H1 (cell line): ENCODE measurements at regions not wholly inside any gene's neighbourhood (a gene's known extent, or its start where the extent isn't known, plus 50 kb on each side); places are given as distances from the start of the nearest gene placed in this dataset.

ENCODE experiments used
- CHD2 ChIP-seq: IDR thresholded peaks from 2 replicates; pipeline ENCODE4 v1.6.1; 2012; ENCODE audit warnings: low read length, improper control_type of control experiment
- EGR1 ChIP-seq: IDR thresholded peaks from 2 replicates; pipeline ENCODE4 v1.6.1; 2011; ENCODE audit warnings: low read depth, low read length, borderline replicate concordance
- EZH2 ChIP-seq: fragments of 200-600 bp; sonication (generic); IDR thresholded peaks from 2 replicates; pipeline ENCODE4 v1.7.1; 2012; ENCODE audit warnings: low read depth, mild to moderate bottlenecking, moderate library complexity, low read length, inconsistent platforms; ENCODE audit not compliant: severe bottlenecking
- FOSL1 ChIP-seq: IDR thresholded peaks from 2 replicates; pipeline ENCODE4 v1.6.1; 2011; ENCODE audit warnings: mild to moderate bottlenecking, low read depth, low read length, moderate library complexity; ENCODE audit not compliant: insufficient read depth
- POLR2AphosphoS5 ChIP-seq: IDR thresholded peaks from 2 replicates; pipeline ENCODE4 v1.6.1; 2011; ENCODE audit warnings: low read depth, low read length
- SIN3A ChIP-seq, 2 experiments: IDR thresholded peaks in 1 of 2; conservative IDR thresholded peaks in 1 of 2; 2 replicates each; pipeline ENCODE4 v1.6.1; 2011 to 2012; ENCODE audit warnings: low read length in 2 of 2, improper control_type of control experiment in 1 of 2, low read depth in 1 of 2, mild to moderate bottlenecking in 1 of 2
- SIX5 ChIP-seq: IDR thresholded peaks from 2 replicates; pipeline ENCODE4 v1.6.1; 2011; ENCODE audit warnings: mild to moderate bottlenecking, low read depth, low read length
- TCF12 ChIP-seq: IDR thresholded peaks from 2 replicates; pipeline ENCODE4 v1.6.1; 2011; ENCODE audit warnings: low read depth, mild to moderate bottlenecking, low read length
- TEAD4 ChIP-seq: IDR thresholded peaks from 2 replicates; pipeline ENCODE4 v1.6.1; 2012; ENCODE audit warnings: low read depth, low read length, inconsistent platforms, mixed read lengths
- YY1 ChIP-seq: IDR thresholded peaks from 2 replicates; pipeline ENCODE4 v1.6.1; 2011; ENCODE audit warnings: low read depth, mild to moderate bottlenecking, low read length
- TF ChIP-seq, protein P1 (sequence below), 3 experiments: IDR thresholded peaks; 1 replicate in 2 of 3; 2 replicates in 1 of 3; pipeline versions ENCODE4 v1.5.1 to v1.6.1; 2011; ENCODE audit warnings: low read length in 3 of 3, mild to moderate bottlenecking in 3 of 3, inconsistent platforms in 2 of 3, low read depth in 1 of 3, moderate library complexity in 1 of 3; ENCODE audit not compliant: insufficient read depth in 1 of 3; ENCODE audit errors: control extremely low read depth in 1 of 3
- TF ChIP-seq, protein P2 (sequence below): fragments of 300-600 bp; sonication (generic); IDR thresholded peaks from 2 replicates; pipeline ENCODE4 v1.7.1; 2012; ENCODE audit warnings: low read length, moderate library complexity, mild to moderate bottlenecking, inconsistent platforms; ENCODE audit not compliant: insufficient replicate concordance

DNA sequence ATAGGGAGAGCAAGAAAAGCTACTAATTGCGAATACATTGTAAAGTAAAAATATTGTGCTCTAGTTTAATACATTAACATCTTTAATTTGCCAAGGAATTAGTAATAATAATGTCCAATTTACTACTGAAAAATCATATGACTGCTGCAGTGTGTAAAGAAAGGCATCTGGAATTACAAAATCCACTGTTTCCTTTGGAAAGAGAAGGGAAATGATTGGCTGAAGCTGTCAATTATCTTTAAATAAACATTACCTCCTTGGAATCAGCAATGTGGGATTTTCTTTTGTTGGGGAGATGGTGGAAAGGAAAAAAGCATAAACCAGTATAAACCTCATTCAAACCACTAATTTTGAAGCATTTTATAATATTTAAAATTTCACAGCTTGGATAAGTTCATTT is 276.0 kb downstream of the MAP2K6 start:
- TF ChIP-seq, protein P1, sequence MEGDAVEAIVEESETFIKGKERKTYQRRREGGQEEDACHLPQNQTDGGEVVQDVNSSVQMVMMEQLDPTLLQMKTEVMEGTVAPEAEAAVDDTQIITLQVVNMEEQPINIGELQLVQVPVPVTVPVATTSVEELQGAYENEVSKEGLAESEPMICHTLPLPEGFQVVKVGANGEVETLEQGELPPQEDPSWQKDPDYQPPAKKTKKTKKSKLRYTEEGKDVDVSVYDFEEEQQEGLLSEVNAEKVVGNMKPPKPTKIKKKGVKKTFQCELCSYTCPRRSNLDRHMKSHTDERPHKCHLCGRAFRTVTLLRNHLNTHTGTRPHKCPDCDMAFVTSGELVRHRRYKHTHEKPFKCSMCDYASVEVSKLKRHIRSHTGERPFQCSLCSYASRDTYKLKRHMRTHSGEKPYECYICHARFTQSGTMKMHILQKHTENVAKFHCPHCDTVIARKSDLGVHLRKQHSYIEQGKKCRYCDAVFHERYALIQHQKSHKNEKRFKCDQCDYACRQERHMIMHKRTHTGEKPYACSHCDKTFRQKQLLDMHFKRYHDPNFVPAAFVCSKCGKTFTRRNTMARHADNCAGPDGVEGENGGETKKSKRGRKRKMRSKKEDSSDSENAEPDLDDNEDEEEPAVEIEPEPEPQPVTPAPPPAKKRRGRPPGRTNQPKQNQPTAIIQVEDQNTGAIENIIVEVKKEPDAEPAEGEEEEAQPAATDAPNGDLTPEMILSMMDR (IDR thresholded peaks at IDR 0.05; ENCODE audit: control extremely low read depth in 1 of 3, insufficient read depth in 1 of 3, low read depth in 1 of 3, low read length in 3 of 3) = no peak
- TF ChIP-seq SIX5 (no peak), EGR1 (no peak), TCF12 (no peak), YY1 (no peak), TEAD4 (no peak), CHD2 (no peak), SIN3A (conservative IDR thresholded peaks at IDR 0.05 in 1 of 2, IDR thresholded peaks at IDR 0.05 in 1 of 2; ENCODE audit: low read depth in 1 of 2, low read length in 2 of 2) (no peak), FOSL1 (no peak), POLR2AphosphoS5 (no peak), EZH2 (no peak)
- TF ChIP-seq, protein P2, sequence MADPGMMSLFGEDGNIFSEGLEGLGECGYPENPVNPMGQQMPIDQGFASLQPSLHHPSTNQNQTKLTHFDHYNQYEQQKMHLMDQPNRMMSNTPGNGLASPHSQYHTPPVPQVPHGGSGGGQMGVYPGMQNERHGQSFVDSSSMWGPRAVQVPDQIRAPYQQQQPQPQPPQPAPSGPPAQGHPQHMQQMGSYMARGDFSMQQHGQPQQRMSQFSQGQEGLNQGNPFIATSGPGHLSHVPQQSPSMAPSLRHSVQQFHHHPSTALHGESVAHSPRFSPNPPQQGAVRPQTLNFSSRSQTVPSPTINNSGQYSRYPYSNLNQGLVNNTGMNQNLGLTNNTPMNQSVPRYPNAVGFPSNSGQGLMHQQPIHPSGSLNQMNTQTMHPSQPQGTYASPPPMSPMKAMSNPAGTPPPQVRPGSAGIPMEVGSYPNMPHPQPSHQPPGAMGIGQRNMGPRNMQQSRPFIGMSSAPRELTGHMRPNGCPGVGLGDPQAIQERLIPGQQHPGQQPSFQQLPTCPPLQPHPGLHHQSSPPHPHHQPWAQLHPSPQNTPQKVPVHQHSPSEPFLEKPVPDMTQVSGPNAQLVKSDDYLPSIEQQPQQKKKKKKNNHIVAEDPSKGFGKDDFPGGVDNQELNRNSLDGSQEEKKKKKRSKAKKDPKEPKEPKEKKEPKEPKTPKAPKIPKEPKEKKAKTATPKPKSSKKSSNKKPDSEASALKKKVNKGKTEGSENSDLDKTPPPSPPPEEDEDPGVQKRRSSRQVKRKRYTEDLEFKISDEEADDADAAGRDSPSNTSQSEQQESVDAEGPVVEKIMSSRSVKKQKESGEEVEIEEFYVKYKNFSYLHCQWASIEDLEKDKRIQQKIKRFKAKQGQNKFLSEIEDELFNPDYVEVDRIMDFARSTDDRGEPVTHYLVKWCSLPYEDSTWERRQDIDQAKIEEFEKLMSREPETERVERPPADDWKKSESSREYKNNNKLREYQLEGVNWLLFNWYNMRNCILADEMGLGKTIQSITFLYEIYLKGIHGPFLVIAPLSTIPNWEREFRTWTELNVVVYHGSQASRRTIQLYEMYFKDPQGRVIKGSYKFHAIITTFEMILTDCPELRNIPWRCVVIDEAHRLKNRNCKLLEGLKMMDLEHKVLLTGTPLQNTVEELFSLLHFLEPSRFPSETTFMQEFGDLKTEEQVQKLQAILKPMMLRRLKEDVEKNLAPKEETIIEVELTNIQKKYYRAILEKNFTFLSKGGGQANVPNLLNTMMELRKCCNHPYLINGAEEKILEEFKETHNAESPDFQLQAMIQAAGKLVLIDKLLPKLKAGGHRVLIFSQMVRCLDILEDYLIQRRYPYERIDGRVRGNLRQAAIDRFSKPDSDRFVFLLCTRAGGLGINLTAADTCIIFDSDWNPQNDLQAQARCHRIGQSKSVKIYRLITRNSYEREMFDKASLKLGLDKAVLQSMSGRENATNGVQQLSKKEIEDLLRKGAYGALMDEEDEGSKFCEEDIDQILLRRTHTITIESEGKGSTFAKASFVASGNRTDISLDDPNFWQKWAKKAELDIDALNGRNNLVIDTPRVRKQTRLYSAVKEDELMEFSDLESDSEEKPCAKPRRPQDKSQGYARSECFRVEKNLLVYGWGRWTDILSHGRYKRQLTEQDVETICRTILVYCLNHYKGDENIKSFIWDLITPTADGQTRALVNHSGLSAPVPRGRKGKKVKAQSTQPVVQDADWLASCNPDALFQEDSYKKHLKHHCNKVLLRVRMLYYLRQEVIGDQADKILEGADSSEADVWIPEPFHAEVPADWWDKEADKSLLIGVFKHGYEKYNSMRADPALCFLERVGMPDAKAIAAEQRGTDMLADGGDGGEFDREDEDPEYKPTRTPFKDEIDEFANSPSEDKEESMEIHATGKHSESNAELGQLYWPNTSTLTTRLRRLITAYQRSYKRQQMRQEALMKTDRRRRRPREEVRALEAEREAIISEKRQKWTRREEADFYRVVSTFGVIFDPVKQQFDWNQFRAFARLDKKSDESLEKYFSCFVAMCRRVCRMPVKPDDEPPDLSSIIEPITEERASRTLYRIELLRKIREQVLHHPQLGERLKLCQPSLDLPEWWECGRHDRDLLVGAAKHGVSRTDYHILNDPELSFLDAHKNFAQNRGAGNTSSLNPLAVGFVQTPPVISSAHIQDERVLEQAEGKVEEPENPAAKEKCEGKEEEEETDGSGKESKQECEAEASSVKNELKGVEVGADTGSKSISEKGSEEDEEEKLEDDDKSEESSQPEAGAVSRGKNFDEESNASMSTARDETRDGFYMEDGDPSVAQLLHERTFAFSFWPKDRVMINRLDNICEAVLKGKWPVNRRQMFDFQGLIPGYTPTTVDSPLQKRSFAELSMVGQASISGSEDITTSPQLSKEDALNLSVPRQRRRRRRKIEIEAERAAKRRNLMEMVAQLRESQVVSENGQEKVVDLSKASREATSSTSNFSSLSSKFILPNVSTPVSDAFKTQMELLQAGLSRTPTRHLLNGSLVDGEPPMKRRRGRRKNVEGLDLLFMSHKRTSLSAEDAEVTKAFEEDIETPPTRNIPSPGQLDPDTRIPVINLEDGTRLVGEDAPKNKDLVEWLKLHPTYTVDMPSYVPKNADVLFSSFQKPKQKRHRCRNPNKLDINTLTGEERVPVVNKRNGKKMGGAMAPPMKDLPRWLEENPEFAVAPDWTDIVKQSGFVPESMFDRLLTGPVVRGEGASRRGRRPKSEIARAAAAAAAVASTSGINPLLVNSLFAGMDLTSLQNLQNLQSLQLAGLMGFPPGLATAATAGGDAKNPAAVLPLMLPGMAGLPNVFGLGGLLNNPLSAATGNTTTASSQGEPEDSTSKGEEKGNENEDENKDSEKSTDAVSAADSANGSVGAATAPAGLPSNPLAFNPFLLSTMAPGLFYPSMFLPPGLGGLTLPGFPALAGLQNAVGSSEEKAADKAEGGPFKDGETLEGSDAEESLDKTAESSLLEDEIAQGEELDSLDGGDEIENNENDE = no peak
